ENCODE measurements at regions not wholly inside any gene's neighbourhood (a gene's known extent, or its start where the extent isn't known, plus 50 kb on each side); places are given as distances from the start of the nearest gene placed in this dataset.
"Not testable (repeated sequence)": the region's sequence is repeated elsewhere in the genome, so short reads cannot be mapped to it uniquely, and the experiment has no call there.

GRCh38 chr1:38185913-38186312 lies 139.3 kb upstream of the POU3F1 start:
- no peaks in the 10 kb centered on the region for H3K27me3 ChIP-seq (ENCODE audit: control insufficient read depth, insufficient read depth, low read length)
- DNase-seq (ENCODE audit: low read depth) (no peak), FAIRE-seq (no peak)
- no peak for TF ChIP-seq CTCF (IDR thresholded peaks at IDR 0.05; ENCODE audit: insufficient read depth, low read length, severe bottlenecking)
- H3K4me3 ChIP-seq (ENCODE audit: low read depth, low read length), result no peak overlapping the region
- H3K36me3 ChIP-seq (ENCODE audit: control insufficient read depth, insufficient read depth, low read length), result no peaks in the 10 kb centered on the region

GRCh38 chr1:38183747-38184146 lies 137.2 kb upstream of the POU3F1 start:
- Histone ChIP-seq H3K27me3 (ENCODE audit: control insufficient read depth, insufficient read depth, low read length) (no peaks in the 10 kb centered on the region), H3K36me3 (ENCODE audit: control insufficient read depth, insufficient read depth, low read length) (no peaks in the 10 kb centered on the region), H3K4me3 (ENCODE audit: low read depth, low read length) (no peak overlapping the region)
- FAIRE-seq (no peak), DNase-seq (ENCODE audit: low read depth) (no peak)
- no peak for TF ChIP-seq CTCF (IDR thresholded peaks at IDR 0.05; ENCODE audit: insufficient read depth, low read length, severe bottlenecking)

GRCh38 chr1:38183096-38183495 lies 136.5 kb upstream of the POU3F1 start:
- H3K27me3 ChIP-seq (ENCODE audit: control insufficient read depth, insufficient read depth, low read length), result no peaks in the 10 kb centered on the region
- no peak for FAIRE-seq

GRCh38 chr1:38180388-38180787 lies 133.8 kb upstream of the POU3F1 start:
- H3K27me3 ChIP-seq (ENCODE audit: control insufficient read depth, insufficient read depth, low read length); H3K36me3 ChIP-seq (ENCODE audit: control insufficient read depth, insufficient read depth, low read length); DNase-seq (ENCODE audit: low read depth); H3K4me3 ChIP-seq (ENCODE audit: low read depth, low read length); FAIRE-seq: not testable (repeated sequence)

More at GRCh38 chr1:38183096-38183495, 136.5 kb upstream of the POU3F1 start:
- no peak for DNase-seq (ENCODE audit: low read depth)
- no peak overlapping the region for H3K4me3 ChIP-seq (ENCODE audit: low read depth, low read length)
- no peaks in the 10 kb centered on the region for H3K36me3 ChIP-seq (ENCODE audit: control insufficient read depth, insufficient read depth, low read length)
- TF ChIP-seq CTCF (IDR thresholded peaks at IDR 0.05; ENCODE audit: insufficient read depth, low read length, severe bottlenecking), result no peak

GRCh38 chr1:38179483-38179882 lies 132.9 kb upstream of the POU3F1 start:
- FAIRE-seq (no peak), DNase-seq (ENCODE audit: low read depth) (no peak)
- TF ChIP-seq CTCF (IDR thresholded peaks at IDR 0.05; ENCODE audit: insufficient read depth, low read length, severe bottlenecking), result no peak
- Histone ChIP-seq H3K4me3 (ENCODE audit: low read depth, low read length) (no peak overlapping the region), H3K27me3 (ENCODE audit: control insufficient read depth, insufficient read depth, low read length) (no peaks in the 10 kb centered on the region), H3K36me3 (ENCODE audit: control insufficient read depth, insufficient read depth, low read length) (no peaks in the 10 kb centered on the region)

- no peak overlapping the region for H3K4me3 ChIP-seq (ENCODE audit: low read depth, low read length)
- no peaks in the 10 kb centered on the region for H3K27me3 ChIP-seq (ENCODE audit: control insufficient read depth, insufficient read depth, low read length)
- FAIRE-seq (no peak), DNase-seq (ENCODE audit: low read depth) (no peak)
- H3K36me3 ChIP-seq (ENCODE audit: control insufficient read depth, insufficient read depth, low read length), result no peaks in the 10 kb centered on the region
- no peak for TF ChIP-seq CTCF (IDR thresholded peaks at IDR 0.05; ENCODE audit: insufficient read depth, low read length, severe bottlenecking)
Measured at GRCh38 chr1:38178216-38178615, 131.6 kb upstream of the POU3F1 start.
